ENCODE measurements at regions not wholly inside any gene's neighbourhood (a gene's known extent, or its start where the extent isn't known, plus 50 kb on each side); places are given as distances from the start of the nearest gene placed in this dataset.

- H3K27me3 ChIP-seq, result no peaks in the 10 kb centered on the region
- no peaks in the 10 kb centered on the region for H3K9me3 ChIP-seq
- intact Hi-C loops (cut with DNase I), result no loop called here
- TF ChIP-seq CTCF (IDR thresholded peaks at IDR 0.05), result no peak
- DNase-seq, result no peak
- no peak overlapping the region for H3K9ac ChIP-seq (ENCODE audit: low read depth in 2 of 2, low read length in 2 of 2)
- H3K36me3 ChIP-seq, result no peaks in the 10 kb centered on the region
- no peaks in the 10 kb centered on the region for H3K4me1 ChIP-seq
- H3K27ac ChIP-seq, result no peak overlapping the region
- H3K4me3 ChIP-seq, result no peak overlapping the region
Observed at GRCh38 chr12:89070603-89071002, 281.7 kb downstream of the DUSP6 start.

- Histone ChIP-seq H3K36me3 (no peaks in the 10 kb centered on the region), H3K9me3 (no peaks in the 10 kb centered on the region), H3K27ac (no peak overlapping the region), H3K4me3 (no peak overlapping the region), H3K27me3 (no peaks in the 10 kb centered on the region), H3K9ac (ENCODE audit: low read depth in 2 of 2, low read length in 2 of 2) (no peak overlapping the region), H3K4me1 (no peaks in the 10 kb centered on the region)
- intact Hi-C loops (cut with DNase I), result no loop called here
- TF ChIP-seq CTCF (IDR thresholded peaks at IDR 0.05), result no peak
- no peak for DNase-seq
Observed at GRCh38 chr12:89069431-89069830, 282.9 kb downstream of the DUSP6 start.

GRCh38 chr12:89067421-89068187, 284.7 kb downstream of the DUSP6 start:
- H3K36me3 ChIP-seq, result no peaks in the 10 kb centered on the region
- TF ChIP-seq CTCF (IDR thresholded peaks at IDR 0.05), result no peak
- no peak for DNase-seq
- H3K9ac ChIP-seq (ENCODE audit: low read depth in 2 of 2, low read length in 2 of 2), result no peak overlapping the region
- H3K9me3 ChIP-seq, result no peaks in the 10 kb centered on the region
- H3K27ac ChIP-seq, result no peak overlapping the region
- intact Hi-C loops (cut with DNase I), result no loop called here
- no peaks in the 10 kb centered on the region for H3K4me1 ChIP-seq
- no peaks in the 10 kb centered on the region for H3K27me3 ChIP-seq
- no peak overlapping the region for H3K4me3 ChIP-seq

- Histone ChIP-seq H3K27ac (no peak overlapping the region), H3K27me3 (no peaks in the 10 kb centered on the region), H3K36me3 (no peaks in the 10 kb centered on the region), H3K9me3 (no peaks in the 10 kb centered on the region), H3K4me1 (no peaks in the 10 kb centered on the region), H3K4me3 (no peak overlapping the region), H3K9ac (ENCODE audit: low read depth in 2 of 2, low read length in 2 of 2) (no peak overlapping the region)
- no peak for DNase-seq
- TF ChIP-seq CTCF (IDR thresholded peaks at IDR 0.05), result no peak
- intact Hi-C loops (cut with DNase I), result no loop called here
Observed at GRCh38 chr12:89064780-89065179, 287.5 kb downstream of the DUSP6 start.

- H3K36me3 ChIP-seq, result no peaks in the 10 kb centered on the region
- no peaks in the 10 kb centered on the region for H3K4me1 ChIP-seq
- H3K27ac ChIP-seq, result no peak overlapping the region
- no peak for TF ChIP-seq CTCF (IDR thresholded peaks at IDR 0.05)
- no peaks in the 10 kb centered on the region for H3K27me3 ChIP-seq
- intact Hi-C loops (cut with DNase I), result no loop called here
- no peaks in the 10 kb centered on the region for H3K9me3 ChIP-seq
- H3K9ac ChIP-seq (ENCODE audit: low read depth in 2 of 2, low read length in 2 of 2), result no peak overlapping the region
- DNase-seq, result no peak
- no peak overlapping the region for H3K4me3 ChIP-seq
Observed at GRCh38 chr12:89064151-89064550, 288.1 kb downstream of the DUSP6 start.

All from colonic mucosa (tissue), 4 donors.